ENCODE measurements at regions not wholly inside any gene's neighbourhood (a gene's known extent, or its start where the extent isn't known, plus 50 kb on each side); places are given as distances from the start of the nearest gene placed in this dataset.

GRCh38 chr15:99826157-99826780 is 93.0 kb upstream of the LYSMD4 start:
- no peak for DNase-seq
- CTCF ChIA-PET = no interaction called here
- Histone ChIP-seq H3K79me2 (ENCODE audit: insufficient read depth) (no peaks in the 10 kb centered on the region), H3K4me1 (ENCODE audit: control insufficient read depth in 1 of 2, insufficient read depth in 2 of 2, low read depth in 1 of 2, low read length in 1 of 2) (no peaks in the 10 kb centered on the region), H3K9me2 (no peaks in the 10 kb centered on the region), H3K36me3 (replicated peaks in 1 of 2; ENCODE audit: control insufficient read depth in 1 of 2, insufficient read depth in 2 of 2, low read length in 1 of 2) (no peaks in the 10 kb centered on the region), H3F3A (replicated peaks; ENCODE audit: insufficient read depth) (no peaks in the 10 kb centered on the region), H3K4me2 (no peak overlapping the region), H3K9ac (no peak overlapping the region), H4K20me1 (ENCODE audit: insufficient read depth) (no peaks in the 10 kb centered on the region), H3K9me3 (no peaks in the 10 kb centered on the region), H2AFZ (ENCODE audit: low read depth) (no peak overlapping the region), H3K4me3 (ENCODE audit: low read depth in 2 of 2, low read length in 1 of 2) (no peak overlapping the region), H3K27me3 (ENCODE audit: insufficient read depth) (no peaks in the 10 kb centered on the region), H3K27ac (ENCODE audit: low read depth in 2 of 2, low read length in 1 of 2) (no peak overlapping the region)
- TF ChIP-seq NRF1 (IDR thresholded peaks at IDR 0.05; ENCODE audit: low read depth, low read length) (no peak), FOSL2 (IDR thresholded peaks at IDR 0.05; ENCODE audit: borderline replicate concordance, low read depth) (no peak), TAF1 (IDR thresholded peaks at IDR 0.05; ENCODE audit: borderline replicate concordance, low read depth, low read length) (no peak), RCOR1 (IDR thresholded peaks at IDR 0.05; ENCODE audit: low read length) (no peak), RAD21 (IDR thresholded peaks at IDR 0.05; ENCODE audit: low read length) (no peak), GABPA (IDR thresholded peaks at IDR 0.05; ENCODE audit: low read depth) (no peak), SMC3 (IDR thresholded peaks at IDR 0.05; ENCODE audit: low read depth, low read length) (no peak), TCF12 (IDR thresholded peaks at IDR 0.05) (no peak), SIN3A (IDR thresholded peaks at IDR 0.05; ENCODE audit: borderline replicate concordance, low read depth, low read length) (no peak), MXI1 (IDR thresholded peaks at IDR 0.05; ENCODE audit: low read depth, low read length) (no peak), TEAD4 (IDR thresholded peaks at IDR 0.05; ENCODE audit: borderline replicate concordance, insufficient read depth) (no peak), REST (IDR thresholded peaks at IDR 0.05; ENCODE audit: low read depth, low read length) (no peak), POLR2AphosphoS5 (IDR thresholded peaks at IDR 0.05; ENCODE audit: low read depth, low read length) (no peak), PBX3 (IDR thresholded peaks at IDR 0.05) (no peak), CHD2 (IDR thresholded peaks at IDR 0.05; ENCODE audit: low read length, partially characterized antibody) (no peak), EP300 (IDR thresholded peaks at IDR 0.05; ENCODE audit: borderline replicate concordance in 1 of 2, low read depth in 1 of 2, low read length in 1 of 2) (no peak)
- 61% methylated on average over 4 of the region's 4 CpGs for whole genome bisulfite sequencing (ENCODE audit: low lambda C conversion rate)
- POLR2A ChIA-PET = no interaction called here
